ENCODE measurements at regions not wholly inside any gene's neighbourhood (a gene's known extent, or its start where the extent isn't known, plus 50 kb on each side); places are given as distances from the start of the nearest gene placed in this dataset.
"Not testable (repeated sequence)": the region's sequence is repeated elsewhere in the genome, so short reads cannot be mapped to it uniquely, and the experiment has no call there.

DNA sequence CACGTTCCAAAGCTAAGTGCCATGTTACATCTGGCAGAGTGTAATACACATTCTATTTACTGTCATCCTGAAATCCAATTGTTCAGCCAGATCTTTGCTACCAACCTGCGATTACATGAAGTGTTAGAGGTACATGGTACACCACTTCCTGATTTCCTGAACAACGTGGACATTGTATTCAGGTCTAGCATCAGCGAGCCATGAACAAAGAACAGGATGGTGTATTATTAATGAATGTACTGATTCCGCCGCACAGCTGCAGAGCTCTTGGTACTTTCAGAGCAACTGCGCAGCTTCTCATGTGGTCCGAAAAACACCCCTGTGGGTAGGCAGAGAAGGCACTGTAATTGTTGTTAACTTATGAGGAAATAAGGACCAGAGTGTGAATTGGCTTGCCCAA, 511.4 kb downstream of the AJAP1 start:
- no peak for DNase-seq

DNA sequence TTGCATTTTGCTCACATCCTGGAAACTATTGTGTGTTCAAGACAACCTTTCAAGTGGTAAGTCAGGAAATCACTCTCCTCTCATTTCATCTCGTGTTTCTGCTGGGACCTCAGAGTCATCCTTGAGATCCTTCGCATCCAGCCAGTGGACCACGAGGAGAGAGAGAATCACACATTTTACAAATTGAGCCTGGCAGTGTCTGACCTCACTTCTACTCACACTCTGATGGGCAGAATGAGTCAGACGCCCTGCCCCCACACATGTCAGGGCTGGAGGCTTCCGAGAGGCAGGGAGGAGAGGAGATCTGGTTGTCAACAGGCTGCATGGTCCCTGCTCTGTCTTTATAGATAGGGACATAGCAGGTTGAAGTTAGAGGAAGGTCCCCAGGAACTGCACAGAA, 509.7 kb downstream of the AJAP1 start:
- DNase-seq, result no peak

DNA sequence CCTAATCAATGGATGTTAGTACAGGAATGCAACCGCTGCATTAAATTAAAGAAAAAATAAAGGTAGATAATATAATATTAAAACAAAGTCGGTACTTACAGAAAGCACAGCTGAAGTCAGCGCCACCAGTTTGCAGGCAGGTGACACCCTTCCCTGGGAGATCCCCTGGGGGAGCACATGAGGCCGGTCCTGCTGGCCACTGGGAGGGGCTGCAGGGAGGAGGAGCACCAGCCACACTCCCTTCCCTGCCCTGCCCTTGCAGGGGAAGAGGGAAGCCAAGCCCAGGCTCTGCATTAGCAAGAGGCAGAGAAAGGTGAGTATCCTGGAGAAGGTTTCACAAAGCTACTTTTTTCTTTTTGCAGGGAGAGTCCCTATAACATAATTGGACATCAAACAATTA, 507.0 kb downstream of the AJAP1 start:
- DNase-seq, result no peak

DNA sequence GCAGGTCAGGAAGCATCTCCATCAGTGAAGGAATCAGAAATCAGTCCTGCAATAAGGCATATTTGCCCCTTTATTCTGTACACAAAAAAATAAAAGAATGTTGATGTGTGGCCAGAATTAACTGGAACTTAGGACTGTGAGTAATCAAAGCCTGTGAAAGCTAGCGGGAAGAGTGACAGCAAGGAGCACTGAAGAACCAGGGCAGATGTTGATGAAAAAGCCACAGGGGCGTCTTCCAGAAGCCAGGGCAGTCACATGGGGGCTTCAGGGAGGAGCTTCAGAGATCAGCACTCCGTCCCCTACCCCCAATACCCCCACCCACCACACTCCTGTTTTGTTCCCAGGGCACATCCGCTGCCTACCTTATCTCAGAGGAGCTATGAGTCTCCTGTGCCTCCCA, 502.8 kb downstream of the AJAP1 start:
- no peak for DNase-seq

DNA sequence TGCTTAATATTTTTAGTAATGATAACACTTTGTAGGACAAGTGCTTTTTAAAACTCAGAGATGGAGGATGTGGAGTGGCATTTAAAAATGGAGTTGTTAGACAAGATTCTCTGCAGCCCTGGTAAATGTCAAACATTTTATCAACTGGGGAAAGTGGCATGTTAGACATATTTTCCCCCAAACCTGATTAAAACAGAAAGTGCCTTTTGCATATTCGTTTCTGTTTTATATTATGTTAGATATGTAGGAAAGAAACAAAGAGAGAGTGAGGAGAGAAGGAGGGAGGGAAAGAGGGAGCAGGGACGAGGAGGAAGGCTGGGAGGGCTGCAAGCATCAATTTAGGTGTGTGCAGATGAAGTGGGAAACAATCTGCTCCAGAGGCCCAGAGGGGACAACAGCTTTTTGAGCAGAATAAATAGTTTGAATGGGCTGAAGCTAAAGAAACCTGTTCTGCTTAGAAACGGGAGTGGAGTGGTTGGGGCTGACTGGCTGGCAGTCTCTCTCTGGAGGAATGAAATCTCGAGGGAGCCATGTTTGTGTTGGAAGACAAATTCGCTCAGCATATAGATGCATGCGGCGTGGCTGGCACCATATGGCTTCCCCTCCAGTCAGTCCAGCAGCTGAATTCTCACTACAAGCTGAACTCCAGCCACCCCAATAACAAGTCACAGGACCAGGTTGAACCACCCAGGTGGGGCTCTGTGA, 502.2 kb downstream of the AJAP1 start:
- DNase-seq, result no peak

DNA sequence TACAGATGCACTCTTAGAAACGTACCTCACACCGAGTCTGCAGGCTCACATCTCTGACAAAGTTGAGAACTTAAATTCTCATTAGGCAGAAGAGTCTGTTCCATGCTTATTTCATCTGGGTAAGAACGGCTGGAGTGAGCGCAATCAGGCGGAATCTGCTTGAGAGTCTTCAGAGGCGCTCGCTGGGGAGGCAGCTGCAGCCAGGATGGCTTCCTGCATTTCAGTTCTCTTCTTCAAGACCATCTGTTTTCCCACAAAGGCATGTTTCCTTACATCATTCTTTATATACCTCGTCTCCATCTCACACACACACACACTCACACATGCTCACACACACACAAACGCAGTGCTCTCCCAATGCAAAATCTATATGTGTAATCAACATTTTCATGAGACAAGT, 497.1 kb downstream of the AJAP1 start:
- no peak for DNase-seq

DNA sequence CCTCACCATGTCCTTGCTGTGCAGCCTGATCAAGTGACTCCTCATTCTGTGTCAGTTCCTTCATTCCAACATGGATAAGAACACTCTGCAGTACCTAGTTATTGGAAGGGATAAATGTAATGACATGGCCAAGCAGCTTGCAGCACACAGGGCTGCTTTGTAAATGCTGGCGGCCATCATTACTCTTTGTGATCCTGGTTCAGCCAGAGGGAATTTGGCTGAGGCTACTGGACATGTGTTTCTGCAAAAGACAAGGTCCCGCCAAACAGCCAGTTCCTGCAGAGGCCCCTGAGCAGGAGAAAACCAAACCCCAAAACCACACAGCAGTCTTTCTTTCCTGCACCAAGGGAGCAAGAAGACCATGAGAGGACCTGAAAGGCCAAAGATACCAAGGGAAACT, 495.8 kb downstream of the AJAP1 start:
- DNase-seq, result no peak

DNA sequence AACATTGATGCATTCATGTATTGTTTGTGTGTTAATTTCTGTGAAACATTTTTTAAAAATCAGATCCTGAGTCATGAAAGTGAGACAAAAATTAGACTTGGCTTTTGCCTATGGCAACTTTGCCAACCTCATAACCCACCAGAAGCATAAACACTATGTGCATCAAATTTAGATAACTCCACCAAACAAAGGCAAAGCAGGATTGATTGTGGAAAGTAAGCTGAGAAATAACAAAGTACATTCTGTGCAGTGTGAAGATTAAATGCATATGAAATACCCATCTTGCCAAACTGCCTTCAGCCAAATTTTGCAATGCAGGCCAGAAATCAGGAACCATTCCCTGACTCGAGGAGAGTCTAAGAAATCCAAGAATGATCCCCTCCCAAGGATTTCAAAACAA, 493.4 kb downstream of the AJAP1 start:
- DNase-seq, result no peak

DNA sequence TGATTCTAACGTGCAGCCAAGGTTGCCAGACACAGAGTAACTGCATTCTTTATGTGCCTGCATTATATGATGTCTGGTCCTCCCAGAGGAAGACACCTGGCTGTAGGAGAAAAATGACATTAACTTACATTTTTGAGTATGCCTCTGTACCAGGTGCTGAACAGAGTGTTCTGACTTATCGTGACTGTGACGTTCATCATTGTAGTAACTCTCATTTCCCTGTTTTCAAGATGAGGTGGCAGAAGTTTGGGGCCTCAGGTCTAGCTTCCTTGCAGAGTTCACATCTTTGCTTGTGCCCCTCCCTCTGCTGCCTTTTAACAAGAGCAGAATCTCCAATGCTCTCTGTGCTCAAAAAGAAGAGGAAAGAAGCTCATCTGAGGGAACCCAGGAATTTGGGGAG, 488.0 kb downstream of the AJAP1 start:
- no peak for DNase-seq

DNA sequence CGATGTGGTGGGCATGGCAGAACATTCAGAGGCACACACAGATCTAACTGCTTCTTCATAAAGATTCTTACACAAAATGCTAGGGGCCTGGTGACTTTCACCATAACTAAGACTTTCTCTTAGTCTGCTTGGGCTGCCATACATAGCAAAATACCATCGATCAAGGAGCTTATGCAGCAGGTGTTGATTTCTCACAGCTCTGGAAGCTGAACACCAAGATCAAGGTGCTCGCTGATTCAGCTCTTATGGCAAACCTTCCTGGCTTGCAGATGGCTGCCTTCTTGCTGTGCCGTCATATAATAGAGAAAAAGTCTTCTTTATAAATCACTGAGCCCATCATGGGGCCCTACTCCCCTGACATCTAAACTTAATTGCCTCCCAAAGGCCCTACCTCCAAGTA, 487.3 kb downstream of the AJAP1 start:
- DNase-seq, result no peak

DNA sequence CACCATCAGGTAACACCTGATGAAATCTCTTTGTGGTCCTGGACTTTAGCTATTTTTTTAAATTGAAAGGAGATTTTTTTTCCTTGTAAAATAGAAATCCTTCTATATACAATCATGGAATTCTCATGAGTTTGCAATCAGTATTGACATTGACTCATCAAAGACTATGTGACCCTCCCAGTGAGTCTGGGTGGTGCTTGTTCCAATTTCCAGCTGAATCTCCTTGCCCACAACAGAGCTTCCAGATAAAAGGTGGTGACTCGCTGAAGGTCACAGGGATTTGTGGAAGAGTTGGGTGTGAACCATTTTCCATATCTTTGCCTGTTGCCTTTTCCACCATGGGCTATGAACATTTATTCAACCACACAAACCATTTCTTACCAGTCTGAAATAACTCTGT, 486.6 kb downstream of the AJAP1 start:
- DNase-seq, result no peak

DNA sequence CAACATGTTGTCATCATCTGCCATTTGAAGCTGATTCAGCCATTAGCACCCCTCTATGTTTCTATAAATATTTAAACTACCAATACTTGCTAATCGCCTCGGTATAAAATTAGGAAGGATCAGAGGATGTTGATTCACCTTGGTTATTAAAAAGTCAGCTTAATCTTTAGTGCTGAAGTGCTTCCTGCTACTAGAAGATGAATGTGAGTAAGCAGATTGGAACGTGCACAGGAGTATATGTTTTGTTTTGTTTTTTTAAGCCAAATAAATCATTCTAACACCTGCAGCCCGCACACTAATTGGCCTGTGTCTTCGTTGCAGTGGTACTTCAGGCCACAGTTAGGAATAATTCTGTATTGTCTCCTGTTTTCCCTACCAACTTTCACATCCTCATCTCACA, 485.7 kb downstream of the AJAP1 start:
- no peak for DNase-seq

DNA sequence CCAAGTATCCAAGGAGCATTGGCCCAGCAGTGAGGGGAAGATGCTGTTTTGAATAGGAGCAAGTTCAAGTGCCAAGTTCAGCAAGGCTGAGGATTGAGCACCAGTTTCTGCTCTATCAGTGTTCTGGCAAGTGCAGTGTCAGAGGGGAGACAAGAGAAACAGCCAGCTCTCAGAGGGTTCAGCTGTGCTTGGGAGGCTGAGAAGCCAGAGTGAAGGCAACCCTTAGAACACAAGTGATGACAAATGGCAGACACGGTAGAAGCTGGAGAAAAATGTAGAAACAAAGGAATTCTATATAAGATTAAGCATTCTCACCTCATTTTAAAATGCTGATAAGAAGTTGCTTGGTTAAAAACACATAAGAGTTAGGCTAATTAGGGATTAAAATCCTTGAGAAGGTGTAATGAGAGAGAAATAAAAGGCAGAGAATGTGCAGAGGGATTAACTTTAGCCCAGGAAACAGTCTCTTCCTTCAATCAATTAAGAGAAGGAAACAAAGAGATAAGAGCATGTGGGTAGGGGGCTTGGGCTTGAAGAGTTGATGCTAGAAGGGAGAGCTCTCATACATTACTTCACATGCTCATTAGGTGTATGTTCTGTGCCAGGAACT, 475.4 kb downstream of the AJAP1 start:
- no peak for DNase-seq

DNA sequence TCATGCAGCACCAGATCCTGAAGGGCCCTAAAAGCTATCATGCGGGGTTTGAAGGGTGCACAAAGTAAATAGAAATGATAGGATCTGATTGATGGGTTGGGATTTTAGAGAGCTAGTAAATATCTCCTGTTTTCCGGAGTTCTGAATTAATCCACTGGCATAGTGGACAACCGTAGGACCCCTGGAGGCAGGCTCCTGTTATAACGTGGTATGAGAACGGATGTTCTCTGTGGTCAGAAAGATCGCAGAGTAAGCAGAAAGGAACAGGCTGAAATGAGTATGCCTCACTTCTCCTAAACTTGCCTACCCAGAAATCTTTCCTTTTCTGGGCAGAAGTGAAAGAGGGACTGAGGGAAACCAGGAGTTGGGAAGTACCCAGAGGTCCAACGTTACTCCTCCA, 470.8 kb downstream of the AJAP1 start:
- no peak for DNase-seq

DNA sequence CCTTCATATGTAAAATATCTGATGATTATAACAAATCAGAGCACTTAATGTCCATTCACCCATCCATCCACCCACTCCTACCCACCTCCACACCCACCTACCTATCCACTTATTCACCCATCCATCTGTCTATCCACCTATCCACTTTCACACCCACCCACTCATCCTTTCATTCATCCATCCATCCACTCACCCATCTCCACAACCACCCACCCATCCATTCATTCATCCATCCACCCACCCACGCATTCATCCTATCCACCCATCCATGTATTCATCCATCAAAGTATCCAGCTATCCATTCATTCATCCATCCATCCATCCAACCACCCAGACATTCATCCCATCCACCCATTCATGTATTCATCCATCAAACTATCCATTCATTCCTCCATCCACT, 466.1 kb downstream of the AJAP1 start:
- DNase-seq, result no peak

DNA sequence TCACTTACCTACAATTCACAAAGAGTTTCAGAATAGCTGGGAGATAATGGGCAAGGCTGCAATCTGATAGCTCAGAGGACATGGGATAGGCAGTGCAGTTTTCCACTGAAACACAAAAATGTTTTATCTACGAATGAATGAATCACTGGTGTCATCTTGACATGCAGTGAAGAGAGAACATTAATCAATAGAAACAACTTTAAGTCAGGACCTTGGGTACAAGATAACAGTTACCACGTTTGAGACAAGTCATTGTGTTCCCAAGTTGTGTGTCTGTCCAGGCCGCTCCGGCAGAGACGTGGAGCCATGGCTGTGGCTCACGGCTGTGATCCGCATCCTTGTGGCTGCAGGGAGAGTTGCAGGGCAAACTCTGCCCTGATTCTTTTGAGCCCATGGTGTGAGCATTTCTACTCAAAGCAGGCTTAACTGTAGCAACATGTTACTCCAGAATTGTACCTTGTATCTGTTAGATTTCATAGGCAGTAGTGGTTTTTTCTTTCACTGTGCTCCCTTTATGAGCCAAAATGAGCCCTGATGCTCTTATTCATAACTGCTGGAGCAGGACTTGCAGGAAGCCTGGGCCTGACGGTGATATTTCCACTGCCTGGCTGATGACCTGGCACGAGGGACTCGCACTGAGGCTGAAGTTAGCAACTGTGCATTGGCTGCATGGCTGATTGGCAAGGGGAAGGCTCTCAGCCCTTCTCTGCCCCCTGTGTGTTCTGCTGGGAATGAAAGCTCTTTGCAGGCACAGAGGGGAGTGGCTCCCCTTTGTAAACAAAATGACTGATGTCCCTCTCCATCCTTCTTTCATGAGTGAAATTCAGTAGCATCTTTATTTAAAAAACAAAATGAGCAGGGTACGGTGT, 465.2 kb downstream of the AJAP1 start:
- DNase-seq, result no peak

DNA sequence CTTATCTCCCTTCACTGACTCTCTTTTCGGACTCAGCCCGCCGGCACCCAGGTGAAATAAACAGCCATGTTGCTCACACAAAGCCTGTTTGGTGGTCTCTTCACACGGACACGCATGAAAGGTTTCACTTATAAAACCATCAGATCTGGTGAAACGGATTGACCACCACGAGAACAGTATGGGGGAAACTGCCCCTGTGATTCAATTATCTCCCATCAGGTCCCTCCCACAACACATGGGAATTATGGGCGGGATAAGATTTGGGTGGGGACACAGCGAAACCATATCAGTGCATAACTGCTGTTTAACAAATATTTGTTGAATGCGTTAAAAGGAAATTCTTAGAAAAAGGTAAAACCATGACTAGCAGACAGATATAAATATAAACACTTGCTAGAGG, 464.4 kb downstream of the AJAP1 start:
- not testable (repeated sequence) for DNase-seq

DNA sequence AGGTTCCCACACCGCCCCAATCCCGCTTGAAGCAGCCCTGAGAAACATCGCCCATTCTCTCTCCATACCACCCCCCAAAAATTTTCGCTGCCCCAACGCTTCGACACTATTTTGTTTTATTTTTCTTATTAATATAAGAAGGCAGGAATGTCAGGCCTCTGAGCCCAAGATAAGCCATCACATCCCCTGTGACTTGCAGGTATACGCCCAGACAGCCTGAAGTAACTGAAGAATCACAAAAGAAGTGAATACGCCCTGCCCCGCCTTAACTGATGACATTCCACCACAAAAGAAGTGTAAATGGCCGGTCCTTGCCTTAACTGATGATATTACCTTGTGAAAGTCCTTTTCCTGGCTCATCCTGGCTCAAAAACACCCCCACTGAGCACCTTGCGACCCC, 463.9 kb downstream of the AJAP1 start:
- DNase-seq, result not testable (repeated sequence)

DNA sequence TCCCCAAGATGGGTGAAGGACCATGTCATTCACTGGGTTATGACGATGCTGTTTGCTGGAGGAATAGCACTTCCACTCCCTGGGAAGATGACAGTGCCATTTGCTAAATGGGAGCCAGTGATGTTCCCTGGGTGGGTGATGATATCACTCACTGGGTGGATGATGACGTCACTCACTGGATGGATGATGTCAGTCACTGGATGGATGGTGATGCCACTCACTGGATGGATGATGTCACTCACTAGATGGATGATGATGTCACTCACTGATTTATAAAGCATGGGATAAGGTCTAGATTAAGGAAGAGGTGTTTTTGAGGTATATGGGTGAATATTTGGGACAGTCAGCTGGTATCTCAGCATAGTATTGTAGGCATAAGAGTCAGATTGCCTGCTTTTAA, 457.2 kb downstream of the AJAP1 start:
- DNase-seq, result no peak

DNA sequence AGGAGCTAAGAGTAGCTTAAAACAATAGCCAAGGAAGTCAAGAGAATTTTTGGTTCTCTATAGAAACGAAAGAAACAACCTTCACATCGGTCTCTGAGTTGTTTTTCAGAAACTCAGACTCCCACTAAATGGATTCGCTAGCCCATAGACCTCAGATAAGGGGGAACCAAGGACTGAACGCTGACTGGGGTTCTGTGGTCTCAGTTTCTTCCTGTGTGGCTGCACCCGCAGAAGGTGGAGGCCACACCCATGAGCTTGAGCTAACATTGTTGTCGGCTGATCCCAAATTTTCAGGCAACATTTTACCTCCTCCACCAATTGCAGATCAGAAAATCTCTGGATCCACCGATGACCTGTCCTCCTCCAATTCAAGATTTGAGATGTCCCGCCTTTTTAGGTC, 456.1 kb downstream of the AJAP1 start:
- no peak for DNase-seq

DNA sequence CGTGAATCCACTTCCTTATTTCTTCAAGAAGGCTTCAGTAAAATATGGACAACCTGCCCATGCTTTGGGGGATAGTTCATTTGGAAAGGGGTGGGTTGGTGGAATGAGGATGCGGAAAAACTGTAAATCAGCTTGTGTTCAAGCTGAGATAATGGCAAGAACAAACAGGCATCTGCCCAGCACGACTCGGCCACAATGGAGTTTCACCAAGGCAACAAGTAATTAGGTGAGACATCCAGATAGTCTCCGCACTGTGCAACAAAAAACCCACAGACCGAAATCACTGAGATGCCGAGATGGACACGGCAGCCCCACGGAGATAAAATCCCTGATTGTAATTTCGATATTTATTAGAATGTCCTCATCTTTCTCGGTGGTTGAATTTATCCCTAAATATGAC, 455.2 kb downstream of the AJAP1 start:
- DNase-seq, result no peak

DNA sequence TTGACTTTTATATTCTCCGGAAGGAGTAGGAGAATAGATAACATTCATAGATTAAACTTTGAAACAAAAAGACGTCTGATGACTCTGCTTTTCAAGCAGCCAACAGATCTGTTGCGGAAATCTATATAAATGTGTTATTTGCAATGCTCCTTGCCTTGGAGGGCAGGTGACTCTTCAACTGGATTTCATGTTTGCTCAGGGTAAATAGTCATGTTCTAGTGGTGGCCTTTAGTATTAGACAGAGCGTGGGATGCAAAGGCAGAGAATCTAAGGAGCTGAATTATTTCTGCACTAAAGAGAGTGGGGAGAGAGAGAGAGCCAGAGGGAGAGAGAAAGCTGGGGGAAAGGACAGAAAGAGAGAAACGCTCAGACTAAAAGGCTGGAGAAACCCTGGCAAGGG, 454.3 kb downstream of the AJAP1 start:
- DNase-seq, result no peak

DNA sequence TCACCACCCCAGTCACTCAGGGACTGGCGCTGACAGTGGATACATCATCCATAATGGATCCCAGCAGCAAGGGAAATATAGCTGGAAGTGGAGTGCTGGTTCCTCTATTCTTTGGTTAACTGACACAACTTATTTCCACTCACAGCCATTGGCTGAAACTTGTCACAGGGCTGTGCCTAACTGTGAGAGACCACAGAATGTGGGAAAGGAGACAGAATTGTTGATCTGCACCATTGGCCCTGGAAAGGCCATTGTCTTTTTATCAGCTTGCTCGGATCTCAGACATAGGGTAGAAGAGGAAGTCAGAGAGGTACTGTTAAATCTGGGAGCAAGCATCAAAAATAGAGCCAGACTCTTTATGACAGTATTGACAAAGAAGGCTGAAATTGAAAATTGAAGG, 451.3 kb downstream of the AJAP1 start:
- no peak for DNase-seq

DNA sequence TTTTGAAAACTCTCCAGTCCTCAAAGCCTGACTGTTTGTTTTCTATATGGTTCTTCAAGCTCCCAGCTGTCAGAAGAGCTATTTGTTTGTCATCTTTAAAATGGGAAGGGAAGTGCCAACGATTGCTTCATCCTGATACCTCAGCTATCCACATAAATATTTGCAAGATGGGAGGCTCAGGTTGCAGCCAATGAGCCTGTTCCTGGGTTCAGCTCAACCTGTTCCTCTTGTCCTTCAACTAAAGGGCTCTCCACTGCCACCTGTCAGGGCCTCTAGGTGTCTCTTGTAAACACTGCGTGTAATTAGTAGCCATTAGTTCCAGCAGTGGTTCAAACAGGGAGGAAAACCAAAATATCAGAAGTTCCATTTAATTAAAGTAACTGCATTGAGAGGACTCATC, 445.1 kb downstream of the AJAP1 start:
- no peak for DNase-seq
